ENCODE measurements at regions not wholly inside any gene's neighbourhood (a gene's known extent, or its start where the extent isn't known, plus 50 kb on each side); places are given as distances from the start of the nearest gene placed in this dataset.

DNA sequence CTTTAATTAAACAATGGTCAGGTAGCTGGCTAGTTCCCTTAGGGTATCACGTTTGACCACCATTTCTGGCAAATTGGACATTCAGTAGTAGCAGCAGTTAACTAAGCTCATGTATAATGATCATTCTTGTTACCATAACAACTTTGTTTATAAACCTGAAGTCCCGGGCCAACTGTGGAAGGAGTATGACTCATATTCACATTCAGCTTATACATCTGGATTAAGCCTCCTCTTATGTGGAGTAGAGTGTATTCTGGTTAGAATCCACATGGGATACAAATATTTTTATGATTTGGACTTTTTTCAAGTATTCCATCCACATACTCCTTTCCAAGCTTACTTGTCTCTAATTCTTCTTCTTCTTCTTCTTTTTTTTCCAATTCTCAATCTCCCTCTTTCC, 70.3 kb upstream of the ZSWIM2 start:
- peak; percentile 97 for DNase-seq

DNA sequence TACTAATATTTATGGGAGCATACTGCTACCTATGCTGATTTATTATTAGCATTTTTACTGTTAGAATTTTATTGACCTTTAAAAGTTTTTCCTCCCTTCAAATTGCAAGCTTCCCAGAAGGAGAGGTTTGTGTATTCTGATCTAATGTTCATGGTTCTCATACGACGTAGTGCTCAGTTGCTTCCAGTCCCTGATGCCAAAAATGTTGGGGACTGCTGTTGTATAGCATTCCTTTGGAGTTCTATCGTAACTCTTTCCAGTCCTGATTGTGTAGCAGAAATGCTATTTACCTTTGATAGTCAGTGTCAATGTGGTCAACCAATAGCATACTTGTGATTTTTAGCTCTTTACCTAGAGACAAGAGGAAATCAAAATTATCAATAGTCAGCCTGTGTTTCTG, 69.5 kb upstream of the ZSWIM2 start:
- DNase-seq = no peak

DNA sequence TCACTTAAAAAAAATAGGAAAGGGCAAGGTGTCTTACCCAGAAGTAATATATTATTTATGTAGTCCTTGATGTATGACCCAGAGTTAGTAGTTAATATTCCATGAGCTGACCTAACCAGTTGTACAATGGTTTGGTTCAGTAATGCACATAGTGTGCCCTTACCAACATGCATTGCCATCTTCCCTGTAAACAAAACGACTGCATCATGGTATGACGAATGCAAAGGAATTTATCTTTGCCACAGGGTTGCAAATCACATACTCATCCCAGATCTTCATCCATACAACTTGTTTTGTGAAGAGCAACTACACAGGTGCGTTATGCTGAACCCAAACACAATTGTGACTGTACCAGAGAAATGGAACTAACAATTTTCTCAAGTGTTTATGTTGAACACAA, 68.9 kb upstream of the ZSWIM2 start:
- DNase-seq = peak; percentile 29

DNA sequence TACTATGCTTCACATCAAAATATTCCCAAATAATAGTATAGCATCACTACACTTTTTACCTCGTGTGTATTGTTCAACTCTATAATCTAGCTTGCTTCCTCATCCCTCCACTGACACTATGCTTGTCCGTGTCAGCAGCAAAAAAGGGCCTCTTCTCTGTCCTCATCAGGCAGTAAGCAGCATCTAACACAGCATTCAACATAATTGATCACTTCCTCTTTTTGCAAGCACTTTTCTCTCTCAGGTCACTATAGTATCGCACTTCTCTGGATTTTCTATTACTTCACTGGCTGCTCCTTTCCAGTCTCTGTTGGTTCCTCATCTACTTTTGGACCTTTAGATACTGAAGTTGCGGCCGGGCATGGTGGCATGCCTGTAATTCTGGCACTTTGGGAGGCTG, 64.9 kb upstream of the ZSWIM2 start:
- no peak for DNase-seq

DNA sequence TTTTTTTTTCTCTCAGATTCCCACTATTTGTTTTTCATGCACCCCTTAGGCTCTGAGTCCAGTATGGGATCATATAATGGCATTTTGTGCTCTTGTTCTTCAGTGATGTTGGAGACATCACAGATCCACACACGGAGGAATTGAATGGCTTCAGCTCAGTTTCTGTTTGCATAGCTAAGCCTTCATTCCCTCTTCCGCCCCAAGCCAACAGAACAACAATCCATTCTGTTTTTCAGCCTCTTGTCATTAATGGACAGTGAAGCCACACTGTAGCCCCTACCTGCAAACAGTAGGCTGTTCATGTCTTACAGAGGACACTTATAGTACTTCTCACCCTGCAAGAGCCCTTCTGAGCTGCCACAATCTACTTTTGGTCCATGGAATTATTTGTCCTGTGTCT, 64.0 kb upstream of the ZSWIM2 start:
- DNase-seq = peak; percentile 61

DNA sequence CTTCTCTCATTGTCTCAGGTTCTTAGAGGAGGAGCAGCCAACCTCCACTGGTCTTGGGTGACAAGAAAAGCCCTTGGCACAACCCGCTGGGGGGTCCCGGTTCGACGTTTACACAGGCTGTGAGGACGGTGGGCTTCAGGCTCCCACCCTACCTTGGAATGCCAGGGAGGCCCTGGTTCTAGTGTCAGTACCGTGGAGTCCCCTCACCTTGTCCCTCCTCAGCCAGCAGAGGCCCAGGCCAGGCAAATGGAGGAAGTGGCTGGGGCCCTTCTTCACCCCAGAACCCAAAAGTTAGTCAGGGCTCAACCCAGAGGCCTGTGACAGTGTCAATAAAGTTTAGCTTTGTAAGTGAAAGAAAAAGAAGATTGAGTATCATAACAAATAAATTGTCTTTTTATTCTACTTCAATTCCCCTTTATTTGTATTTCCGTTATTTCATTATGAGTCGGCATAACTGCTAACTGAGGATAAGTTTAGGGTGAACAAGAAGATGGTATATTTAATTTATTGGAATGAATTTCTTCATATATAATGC, 62.6 kb upstream of the ZSWIM2 start:
- no peak for DNase-seq

DNA sequence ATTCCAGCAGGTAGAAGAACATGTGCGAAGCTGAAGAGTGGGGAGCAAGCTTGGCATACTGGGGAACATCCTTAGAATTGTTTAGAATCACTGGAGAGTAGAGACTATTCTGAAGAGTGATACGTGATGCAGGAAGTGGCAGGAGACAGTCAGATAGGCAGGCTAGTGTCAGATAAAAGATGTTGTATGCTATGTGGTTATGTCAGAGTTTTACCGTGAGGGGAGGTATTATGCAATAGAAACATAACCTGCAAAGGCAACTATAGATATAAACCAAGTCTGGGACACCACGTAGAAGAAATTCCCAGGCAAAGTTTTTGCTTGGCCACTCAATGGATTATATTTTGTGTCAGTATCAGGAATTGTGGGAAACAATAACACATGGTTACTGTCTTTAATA, 62.0 kb upstream of the ZSWIM2 start:
- no peak for DNase-seq

DNA sequence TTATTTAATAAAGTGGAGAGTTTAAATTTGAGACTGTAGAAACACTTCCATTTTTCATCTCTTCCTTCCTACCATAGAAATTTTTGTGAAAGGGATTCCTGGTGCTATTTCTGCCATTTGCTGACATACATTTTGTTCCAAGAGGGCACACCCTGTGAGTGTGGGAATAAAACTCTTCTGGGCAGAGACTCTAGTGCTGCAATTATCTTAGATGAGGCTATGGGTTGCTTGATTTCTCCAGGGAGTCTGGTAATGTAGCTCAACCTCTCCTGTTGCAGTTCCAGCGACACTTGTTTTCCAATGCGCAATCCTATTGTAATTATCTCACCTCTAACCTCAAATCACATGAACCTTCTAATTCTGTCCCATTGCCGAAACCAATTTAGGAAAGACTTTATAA, 60.1 kb upstream of the ZSWIM2 start:
- DNase-seq = no peak

DNA sequence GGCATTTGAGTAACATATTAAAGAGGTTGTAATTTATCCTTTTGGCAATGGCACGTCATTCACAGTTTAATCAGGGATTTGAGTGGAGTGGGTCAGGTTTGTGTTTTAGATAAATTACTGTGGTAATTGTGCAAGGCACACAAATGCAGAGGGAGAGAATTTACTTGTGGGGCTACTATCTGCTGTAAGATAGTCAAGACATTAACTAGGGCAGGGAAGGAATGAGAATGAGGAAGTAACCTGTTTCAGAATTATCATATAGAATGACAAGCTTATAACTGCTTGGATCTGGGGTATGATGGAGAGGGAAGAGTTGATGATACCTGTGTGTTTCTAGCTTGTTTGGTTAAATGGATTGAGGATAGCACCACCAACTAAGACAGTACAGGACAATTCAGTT, 58.9 kb upstream of the ZSWIM2 start:
- no peak for DNase-seq

DNA sequence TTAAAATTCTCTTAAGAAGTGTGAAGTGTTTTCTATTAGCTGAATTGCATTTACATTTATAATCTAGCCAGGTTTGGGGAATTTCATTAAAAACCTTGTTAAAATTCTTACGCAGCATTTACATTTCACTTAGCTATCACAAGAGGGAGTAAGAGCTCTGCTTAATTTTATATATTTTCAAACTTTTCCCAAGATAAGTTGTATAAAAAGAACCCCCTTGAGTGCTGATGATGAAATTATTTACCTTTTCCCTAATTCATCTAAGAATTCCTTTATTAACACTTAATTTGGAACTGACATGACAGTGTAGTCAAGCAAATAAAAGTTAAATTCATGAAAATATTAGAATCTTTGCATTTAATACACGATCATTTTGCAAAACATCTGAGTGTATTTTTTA, 54.2 kb upstream of the ZSWIM2 start:
- DNase-seq = peak; percentile 61

Measured in DMS53 (cell line).